ENCODE measurements at regions not wholly inside any gene's neighbourhood (a gene's known extent, or its start where the extent isn't known, plus 50 kb on each side); places are given as distances from the start of the nearest gene placed in this dataset.

GRCh38 chr2:19738707-19739106 is 163.1 kb downstream of the TTC32 start:
- H3K4me3 ChIP-seq, result no peak overlapping the region
- TF ChIP-seq CTCF (IDR thresholded peaks at IDR 0.05), result no peak
- ATAC-seq (ENCODE audit: insufficient number of reproducible peaks, low FRiP score, low read depth) (peak; percentile 35), DNase-seq (ENCODE audit: low spot score) (no peak)
- peaks cover 11 to 55% of the 10 kb centered on the region in 2 donors for H3K4me1 ChIP-seq (ENCODE audit: control insufficient read depth in 1 of 2, low read depth in 2 of 2)
- no peaks in the 10 kb centered on the region for H3K9me3 ChIP-seq
- H3K27me3 ChIP-seq (replicated peaks; ENCODE audit: insufficient read depth), result no peaks in the 10 kb centered on the region
- peak overlapping the region; percentile 72 to 77 for H3K27ac ChIP-seq
- no peaks in the 10 kb centered on the region for H3K36me3 ChIP-seq

- Histone ChIP-seq H3K27me3 (replicated peaks; ENCODE audit: insufficient read depth) (no peaks in the 10 kb centered on the region), H3K27ac (no peak overlapping the region), H3K36me3 (no peaks in the 10 kb centered on the region), H3K4me3 (no peak overlapping the region), H3K4me1 (ENCODE audit: control insufficient read depth in 1 of 2, low read depth in 2 of 2) (peaks cover 8 to 50% of the 10 kb centered on the region in 2 donors), H3K9me3 (no peaks in the 10 kb centered on the region)
- no peak for DNase-seq (ENCODE audit: low spot score)
- TF ChIP-seq CTCF (IDR thresholded peaks at IDR 0.05), result no peak
- ATAC-seq (ENCODE audit: insufficient number of reproducible peaks, low FRiP score, low read depth), result no peak
These were observed 165.5 kb downstream of the TTC32 start for GRCh38 chr2:19736191-19736831.

GRCh38 chr2:19733951-19734425 is 167.8 kb downstream of the TTC32 start:
- Histone ChIP-seq H3K4me1 (ENCODE audit: control insufficient read depth in 1 of 2, low read depth in 2 of 2) (peaks cover 6 to 39% of the 10 kb centered on the region in 2 donors), H3K27me3 (replicated peaks; ENCODE audit: insufficient read depth) (no peaks in the 10 kb centered on the region), H3K36me3 (no peaks in the 10 kb centered on the region), H3K9me3 (no peaks in the 10 kb centered on the region), H3K4me3 (no peak overlapping the region), H3K27ac (no peak overlapping the region)
- TF ChIP-seq CTCF (IDR thresholded peaks at IDR 0.05), result no peak
- DNase-seq (ENCODE audit: low spot score) (no peak), ATAC-seq (ENCODE audit: insufficient number of reproducible peaks, low FRiP score, low read depth) (no peak)

GRCh38 chr2:19733390-19733789 is 168.4 kb downstream of the TTC32 start:
- ATAC-seq (ENCODE audit: insufficient number of reproducible peaks, low FRiP score, low read depth), result no peak
- no peak for DNase-seq (ENCODE audit: low spot score)
- Histone ChIP-seq H3K27ac (no peak overlapping the region), H3K9me3 (no peaks in the 10 kb centered on the region), H3K27me3 (replicated peaks; ENCODE audit: insufficient read depth) (no peaks in the 10 kb centered on the region), H3K36me3 (no peaks in the 10 kb centered on the region), H3K4me1 (ENCODE audit: control insufficient read depth in 1 of 2, low read depth in 2 of 2) (peaks cover 2 to 33% of the 10 kb centered on the region in 2 donors), H3K4me3 (no peak overlapping the region)
- no peak for TF ChIP-seq CTCF (IDR thresholded peaks at IDR 0.05)

- ATAC-seq (ENCODE audit: insufficient number of reproducible peaks, low FRiP score, low read depth) (no peak), DNase-seq (ENCODE audit: low spot score) (no peak)
- Histone ChIP-seq H3K9me3 (no peaks in the 10 kb centered on the region), H3K36me3 (no peaks in the 10 kb centered on the region), H3K4me3 (no peak overlapping the region), H3K27me3 (replicated peaks; ENCODE audit: insufficient read depth) (no peaks in the 10 kb centered on the region), H3K27ac (no peak overlapping the region), H3K4me1 (ENCODE audit: control insufficient read depth in 1 of 2, low read depth in 2 of 2) (peaks cover 0 to 29% of the 10 kb centered on the region in 2 donors)
- no peak for TF ChIP-seq CTCF (IDR thresholded peaks at IDR 0.05)
These were observed 169.5 kb downstream of the TTC32 start for GRCh38 chr2:19732255-19732654.

All from thoracic aorta (tissue), 2 donors.